Adrenal gland (tissue), 9 donors: ENCODE measurements at regions not wholly inside any gene's neighbourhood (a gene's known extent, or its start where the extent isn't known, plus 50 kb on each side); places are given as distances from the start of the nearest gene placed in this dataset.

Source experiments
- DNase-seq, 7 donors: peaks; one replicate each; pipeline ENCODE4 v3.0.0-alpha.2; 2019 to 2020
- H3K27ac ChIP-seq, 5 donors: fragments of 200-600 bp; sonication (generic) in 4 of 5; 1 replicate in 3 of 5; 2 replicates in 2 of 5; pipeline versions ENCODE4 v1.5.1 to v1.8.0; 2016 to 2020; ENCODE audit warnings: mild to moderate bottlenecking in 1 of 5
- H3K27me3 ChIP-seq: fragments of 200-600 bp; 2 replicates; pipeline ENCODE4 v1.8.0; 2021
- H3K36me3 ChIP-seq, 2 donors: fragments of 200-600 bp; replicated peaks in 1 of 2; 1 replicate in 1 of 2; 2 replicates in 1 of 2; pipeline versions ENCODE4 v1.5.1 to v1.8.0; 2018 to 2022
- H3K4me1 ChIP-seq, 2 donors: fragments of 200-600 bp; replicated peaks in 1 of 2; 1 replicate in 1 of 2; 2 replicates in 1 of 2; pipeline versions ENCODE4 v1.5.1 to v1.8.0; 2018 to 2021
- H3K4me3 ChIP-seq, 4 donors: fragments of 200-600 bp; sonication (generic) in 3 of 4; one replicate each; pipeline ENCODE4 v1.5.1; 2016 to 2018
- H3K9me3 ChIP-seq, 3 donors: fragments of 200-600 bp; sonication (generic) in 1 of 3; replicated peaks in 1 of 3; 1 replicate in 2 of 3; 2 replicates in 1 of 3; pipeline versions ENCODE4 v1.5.1 to v1.8.0; 2016 to 2021
- CTCF ChIP-seq, 6 experiments: fragments of 450-650 bp in 4 of 6; fragments of 200-600 bp in 2 of 6; sonication (generic) in 1 of 6; IDR thresholded peaks; 1 replicate in 5 of 6; 2 replicates in 1 of 6; pipeline versions ENCODE4 v1.5.1 to v1.8.0; 2016 to 2021; ENCODE audit warnings: antibody characterized with exemption in 6 of 6, mild to moderate bottlenecking in 2 of 6, moderate library complexity in 1 of 6
- POLR2A ChIP-seq, 2 donors: fragments of 450-650 bp; IDR thresholded peaks; one replicate each; pipeline ENCODE4 v1.6.1; 2017; ENCODE audit warnings: antibody characterized with exemption in 2 of 2, mild to moderate bottlenecking in 2 of 2, moderate library complexity in 1 of 2
- WGBS, 4 donors: extraction: QIAGEN DNeasy Blood & Tissue Kit in 2 of 4; methylation state at CpG; one replicate each; pipeline versions ENCODE4 v1.1.5 to v1.1.7; 2013 to 2017; 5-methylcytosine and 5-hydroxymethylcytosine counted together
- intact Hi-C, 2 donors: fragments of 100-400 bp; cut with DNase I; formaldehyde crosslinking; loops; one replicate each; pipeline versions ENCODE4 v1.14.1 to v1.15.0; 2022 to 2023
- donor health status: healthy with polysubstance abuse.
- donor health status: Bipolar disorder and iron deficiency.
- donor health status: DM: yes; HTN: yes; CAD: no.
- donor health status: DM: no; HTN: no; CAD: no.
- donor health status: DM: no; HTN: no; CAD: no.

DNA sequence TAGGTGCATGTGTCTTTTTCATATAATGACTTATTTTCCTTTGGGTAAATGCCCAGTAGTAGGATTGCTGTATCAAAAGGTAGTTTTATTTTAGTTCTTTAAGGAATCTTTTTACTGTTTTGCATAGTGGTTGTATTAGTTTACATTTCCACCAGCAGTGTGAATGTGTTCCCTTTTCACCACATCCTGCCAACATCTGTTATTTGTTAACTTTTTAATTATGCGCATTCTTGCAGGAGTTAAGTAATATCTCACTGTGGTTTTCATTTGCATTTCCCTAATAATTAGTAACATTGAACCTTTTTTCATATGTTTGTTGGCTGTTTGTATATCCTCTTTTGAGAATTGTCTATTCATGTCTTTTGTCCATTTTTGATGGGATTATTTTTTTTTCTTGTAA is 1761.9 kb downstream of the PLA2G4A start:
- DNase-seq: no peak
- Histone ChIP-seq H3K27ac (no peak overlapping the region), H3K27me3 (no peaks in the 10 kb centered on the region), H3K4me3 (no peak overlapping the region), H3K36me3 (no peaks in the 10 kb centered on the region), H3K9me3 (no peaks in the 10 kb centered on the region), H3K4me1 (no peaks in the 10 kb centered on the region)
- intact Hi-C loops: no loop called here
- WGBS, 4 donors: 91 to 100% (median 99%) methylated on average over 1 of the region's 1 CpG
- no peak for TF ChIP-seq CTCF (IDR thresholded peaks at IDR 0.05)
- TF ChIP-seq POLR2A (IDR thresholded peaks at IDR 0.05): no peak

- no peak for DNase-seq
- H3K4me1 ChIP-seq: no peaks in the 10 kb centered on the region
- no peak overlapping the region for H3K4me3 ChIP-seq
- intact Hi-C loops: no loop called here
- 50 to 79% (median 62%) methylated on average over 5 of the region's 5 CpGs for WGBS, 4 donors
- H3K27ac ChIP-seq: no peak overlapping the region
- no peaks in the 10 kb centered on the region for H3K9me3 ChIP-seq
- TF ChIP-seq CTCF (IDR thresholded peaks at IDR 0.05) (peak in 1 of 6 experiments; percentile 8), POLR2A (IDR thresholded peaks at IDR 0.05) (no peak)
- H3K27me3 ChIP-seq: no peaks in the 10 kb centered on the region
- H3K36me3 ChIP-seq: no peaks in the 10 kb centered on the region
These were observed 1765.9 kb downstream of the PLA2G4A start for GRCh38 chr1:188594542-188595235.

- DNase-seq: no peak
- no peak overlapping the region for H3K27ac ChIP-seq
- no peak for TF ChIP-seq CTCF (IDR thresholded peaks at IDR 0.05)
- no peaks in the 10 kb centered on the region for H3K9me3 ChIP-seq
- no peak overlapping the region for H3K4me3 ChIP-seq
- intact Hi-C loops: no loop called here
- no peaks in the 10 kb centered on the region for H3K4me1 ChIP-seq
- 56 to 77% (median 68%) methylated on average over 2 of the region's 2 CpGs for WGBS, 4 donors
- H3K36me3 ChIP-seq: no peaks in the 10 kb centered on the region
- no peaks in the 10 kb centered on the region for H3K27me3 ChIP-seq
These were observed 1770.6 kb downstream of the PLA2G4A start for GRCh38 chr1:188599313-188599712.

DNA sequence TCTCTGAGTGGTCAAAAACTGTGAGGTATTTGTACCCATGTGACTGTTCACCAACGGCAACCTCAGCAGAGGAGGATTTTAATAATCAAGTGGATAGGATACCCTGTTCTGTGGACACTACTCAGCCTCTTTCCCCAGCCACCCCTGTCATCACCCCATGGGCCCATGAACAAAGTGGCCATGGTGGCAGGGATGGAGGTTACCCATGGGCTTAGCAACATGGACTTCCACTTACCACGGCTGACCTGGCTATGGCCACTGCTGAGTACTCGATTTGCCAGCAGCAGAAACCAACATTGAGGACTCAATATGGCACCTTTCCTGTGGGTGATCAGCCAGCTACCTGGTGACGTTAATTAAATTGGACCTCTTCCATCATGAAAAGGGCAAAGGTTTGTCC is 1782.7 kb downstream of the PLA2G4A start:
- Histone ChIP-seq H3K9me3 (no peaks in the 10 kb centered on the region), H3K4me1 (no peaks in the 10 kb centered on the region), H3K4me3 (no peak overlapping the region), H3K27me3 (no peaks in the 10 kb centered on the region), H3K27ac (no peak overlapping the region), H3K36me3 (no peaks in the 10 kb centered on the region)
- DNase-seq: no peak
- WGBS, 4 donors: 79 to 85% (median 81%) methylated on average over 4 of the region's 4 CpGs
- no peak for TF ChIP-seq POLR2A (IDR thresholded peaks at IDR 0.05)
- TF ChIP-seq CTCF (IDR thresholded peaks at IDR 0.05): no peak
- intact Hi-C loops: no loop called here
